ENCODE measurements at regions not wholly inside any gene's neighbourhood (a gene's known extent, or its start where the extent isn't known, plus 50 kb on each side); places are given as distances from the start of the nearest gene placed in this dataset.

- Histone ChIP-seq H3K4me1 (ENCODE audit: insufficient read depth, low read length, poor library complexity, severe bottlenecking) (no peaks in the 10 kb centered on the region), H3K27ac (ENCODE audit: low read depth, low read length, poor library complexity, severe bottlenecking) (no peak overlapping the region), H3K36me3 (ENCODE audit: insufficient read depth, low read length, poor library complexity, severe bottlenecking) (no peaks in the 10 kb centered on the region), H3K4me3 (ENCODE audit: low read depth, low read length, poor library complexity, severe bottlenecking) (no peak overlapping the region), H3K9me3 (ENCODE audit: low read depth, low read length, poor library complexity, severe bottlenecking) (no peaks in the 10 kb centered on the region), H3K27me3 (replicated peaks; ENCODE audit: insufficient read depth, low read depth, low read length, poor library complexity) (no peaks in the 10 kb centered on the region)
- ChIA-PET POLR2A (ENCODE audit: low non-redundant PET) (no interaction called here), CTCF (no interaction called here)
- no TSS peak for BruUV-seq (replicated peaks)
- TF ChIP-seq CTCF (conservative IDR thresholded peaks at IDR 0.05; ENCODE audit: low read depth, low read length), result no peak
- no peak for TF ChIP-seq EZH2 (IDR thresholded peaks at IDR 0.05; ENCODE audit: borderline replicate concordance, low read depth, low read length, poor library complexity, severe bottlenecking)
- intact Hi-C loops (cut with micrococcal nuclease; ENCODE audit: unreplicated experiment), result no loop called here
- DNase-seq (ENCODE audit: low spot score), result no peak
Observed at GRCh38 chr11:93608364-93608763, 53.1 kb upstream of the CEP295 start.

GRCh38 chr11:93606721-93607120 is 54.8 kb upstream of the CEP295 start:
- H3K27ac ChIP-seq (ENCODE audit: low read depth, low read length, poor library complexity, severe bottlenecking), result no peak overlapping the region
- no peaks in the 10 kb centered on the region for H3K36me3 ChIP-seq (ENCODE audit: insufficient read depth, low read length, poor library complexity, severe bottlenecking)
- BruUV-seq (replicated peaks), result no TSS peak
- no peaks in the 10 kb centered on the region for H3K9me3 ChIP-seq (ENCODE audit: low read depth, low read length, poor library complexity, severe bottlenecking)
- TF ChIP-seq EZH2 (IDR thresholded peaks at IDR 0.05; ENCODE audit: borderline replicate concordance, low read depth, low read length, poor library complexity, severe bottlenecking) (no peak), CTCF (conservative IDR thresholded peaks at IDR 0.05; ENCODE audit: low read depth, low read length) (no peak)
- no peaks in the 10 kb centered on the region for H3K27me3 ChIP-seq (replicated peaks; ENCODE audit: insufficient read depth, low read depth, low read length, poor library complexity)
- ChIA-PET POLR2A (ENCODE audit: low non-redundant PET) (no interaction called here), CTCF (no interaction called here)
- DNase-seq (ENCODE audit: low spot score), result no peak
- H3K4me3 ChIP-seq (ENCODE audit: low read depth, low read length, poor library complexity, severe bottlenecking), result no peak overlapping the region
- intact Hi-C loops (cut with micrococcal nuclease; ENCODE audit: unreplicated experiment), result no loop called here
- no peaks in the 10 kb centered on the region for H3K4me1 ChIP-seq (ENCODE audit: insufficient read depth, low read length, poor library complexity, severe bottlenecking)

GRCh38 chr11:93606314-93606713 is 55.2 kb upstream of the CEP295 start:
- H3K4me3 ChIP-seq (ENCODE audit: low read depth, low read length, poor library complexity, severe bottlenecking), result no peak overlapping the region
- no peak overlapping the region for H3K27ac ChIP-seq (ENCODE audit: low read depth, low read length, poor library complexity, severe bottlenecking)
- no peaks in the 10 kb centered on the region for H3K27me3 ChIP-seq (replicated peaks; ENCODE audit: insufficient read depth, low read depth, low read length, poor library complexity)
- BruUV-seq (replicated peaks), result no TSS peak
- CTCF ChIA-PET, result no interaction called here
- intact Hi-C loops (cut with micrococcal nuclease; ENCODE audit: unreplicated experiment), result no loop called here
- POLR2A ChIA-PET (ENCODE audit: low non-redundant PET), result no interaction called here
- H3K9me3 ChIP-seq (ENCODE audit: low read depth, low read length, poor library complexity, severe bottlenecking), result no peaks in the 10 kb centered on the region
- TF ChIP-seq EZH2 (IDR thresholded peaks at IDR 0.05; ENCODE audit: borderline replicate concordance, low read depth, low read length, poor library complexity, severe bottlenecking) (no peak), CTCF (conservative IDR thresholded peaks at IDR 0.05; ENCODE audit: low read depth, low read length) (no peak)
- no peaks in the 10 kb centered on the region for H3K4me1 ChIP-seq (ENCODE audit: insufficient read depth, low read length, poor library complexity, severe bottlenecking)
- no peak for DNase-seq (ENCODE audit: low spot score)
- no peaks in the 10 kb centered on the region for H3K36me3 ChIP-seq (ENCODE audit: insufficient read depth, low read length, poor library complexity, severe bottlenecking)

All from A673 (cell line).